Stimulated activated CD4-positive, alpha-beta T cell treated with anti-CD3 and anti-CD28 coated beads, Interleukin-4, amount 100 ng/mL, for 4 hours (primary cell): ENCODE measurements at regions not wholly inside any gene's neighbourhood (a gene's known extent, or its start where the extent isn't known, plus 50 kb on each side); places are given as distances from the start of the nearest gene placed in this dataset.
A peak's percentile ranks its signal among the peaks of the same experiment; 100 is the strongest.
"Not testable (repeated sequence)": the region's sequence is repeated elsewhere in the genome, so short reads cannot be mapped to it uniquely, and the experiment has no call there.

Experiments
- DNase-seq, 2 experiments: peaks; one replicate each; pipeline ENCODE4 v3.0.0-alpha.2; 2020

- no peak for DNase-seq
These were observed 77.9 kb upstream of the SLC66A3 start for GRCh38 chr2:11077411-11077810.

DNA sequence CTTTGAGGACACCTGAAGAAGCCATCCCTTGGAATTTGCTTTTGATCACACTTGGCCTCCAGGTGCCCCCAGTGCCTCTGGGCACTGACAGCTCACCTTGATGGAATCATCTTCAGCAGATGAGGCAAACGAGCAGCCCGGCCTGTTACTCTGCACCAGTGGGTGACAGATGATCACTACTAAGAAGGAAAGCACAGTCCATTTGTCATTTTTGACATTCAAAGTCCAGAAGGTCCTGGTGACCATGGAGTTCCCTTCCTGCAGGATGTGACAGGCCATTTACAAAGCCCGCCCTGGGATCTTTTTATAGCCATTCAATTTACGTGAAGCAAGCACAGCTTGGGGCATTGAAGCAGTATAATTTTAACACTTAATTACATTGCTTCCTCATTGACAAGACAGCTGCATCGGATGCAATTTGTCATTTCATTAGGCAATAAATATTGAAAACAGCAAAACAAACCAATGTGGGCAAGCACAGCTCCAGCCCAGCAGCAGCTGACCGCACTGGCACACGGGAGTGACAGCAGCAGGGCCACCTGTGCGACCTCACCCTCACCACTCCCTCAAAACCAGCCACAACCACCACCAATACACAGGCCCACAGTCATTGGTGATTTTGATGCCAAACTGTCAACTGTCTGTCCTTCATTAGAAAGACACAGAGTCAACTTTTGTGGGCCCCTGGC lies 76.0 kb upstream of the SLC66A3 start:
- no peak for DNase-seq

GRCh38 chr2:11080253-11081115 lies 74.8 kb upstream of the SLC66A3 start:
- no peak for DNase-seq

GRCh38 chr2:11082880-11083279 lies 72.4 kb upstream of the SLC66A3 start:
- DNase-seq, result no peak

- not testable (repeated sequence) for DNase-seq
These were observed 66.4 kb upstream of the SLC66A3 start for GRCh38 chr2:11088821-11089220.

DNA sequence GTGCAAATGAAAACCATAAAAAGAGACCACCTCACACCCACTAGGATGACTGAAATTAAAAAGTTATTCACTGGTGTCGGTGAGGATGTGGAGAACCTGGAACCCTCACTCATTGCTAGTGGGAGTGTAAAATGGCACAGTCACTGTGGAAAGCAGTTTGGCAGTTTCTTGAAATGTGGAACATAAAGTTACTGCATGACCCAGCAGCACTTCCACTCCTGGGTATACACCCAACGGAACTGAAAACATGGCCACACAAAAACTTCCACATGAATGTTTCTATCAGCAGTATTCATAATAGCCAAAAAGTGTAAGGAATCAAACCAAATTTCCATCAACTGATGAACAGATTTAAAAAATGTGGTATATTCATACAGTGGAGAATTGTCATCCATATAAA lies 65.1 kb upstream of the SLC66A3 start:
- no peak for DNase-seq

DNA sequence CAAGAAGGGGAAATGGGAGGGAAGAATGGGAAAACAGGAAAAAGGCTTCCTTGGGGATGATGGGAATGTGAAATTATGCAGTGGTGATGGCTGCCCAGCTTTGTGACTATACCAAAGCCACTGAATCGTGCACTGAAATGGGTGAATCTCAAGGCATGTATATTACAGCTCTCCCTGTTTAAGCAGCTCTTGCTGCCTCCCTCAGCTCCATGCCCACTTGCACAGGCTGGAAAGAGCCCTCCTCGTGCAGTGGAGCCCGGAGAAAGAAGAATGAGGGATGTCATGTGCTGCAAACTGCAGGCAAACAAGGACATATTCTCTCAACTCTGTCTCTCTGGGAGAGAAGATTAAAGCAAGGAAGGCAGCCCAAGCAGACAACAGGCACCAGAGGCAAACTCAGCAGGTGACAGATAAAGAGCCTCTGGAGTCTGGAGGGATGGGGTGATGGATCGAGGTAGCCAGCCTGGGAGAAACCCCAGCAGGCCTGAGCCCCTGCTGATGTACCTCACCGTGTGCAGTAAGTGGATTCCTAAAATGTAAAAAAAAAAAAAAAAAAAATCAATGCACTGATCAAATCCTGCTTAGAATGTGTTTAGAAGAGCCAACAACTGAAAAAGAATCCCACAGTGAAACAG lies 62.4 kb upstream of the SLC66A3 start:
- no peak for DNase-seq

DNA sequence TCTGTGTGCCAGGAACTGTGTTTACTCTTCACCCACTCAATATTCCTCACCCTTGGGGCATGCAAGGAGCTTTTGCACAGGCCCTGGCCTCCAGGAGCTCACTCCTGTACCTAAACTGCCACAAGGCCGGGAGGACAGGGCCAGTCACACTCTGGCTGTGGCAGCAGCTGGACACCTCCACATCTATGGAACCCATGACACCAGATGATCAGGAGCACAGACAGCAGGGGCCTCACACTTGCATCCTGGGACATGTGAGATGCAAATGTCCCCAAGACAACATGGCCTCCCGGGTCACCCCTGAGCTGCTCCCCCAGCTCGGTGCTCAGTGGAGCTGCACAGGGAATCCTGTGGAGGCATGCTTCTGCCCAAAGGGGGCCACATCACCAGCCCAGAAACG lies 61.8 kb upstream of the SLC66A3 start:
- no peak for DNase-seq

- DNase-seq, result no peak
These were observed 61.1 kb upstream of the SLC66A3 start for GRCh38 chr2:11094021-11094810.

GRCh38 chr2:11096591-11096990 lies 58.7 kb upstream of the SLC66A3 start:
- no peak for DNase-seq

GRCh38 chr2:11097038-11097720 lies 58.1 kb upstream of the SLC66A3 start:
- DNase-seq, result no peak

DNA sequence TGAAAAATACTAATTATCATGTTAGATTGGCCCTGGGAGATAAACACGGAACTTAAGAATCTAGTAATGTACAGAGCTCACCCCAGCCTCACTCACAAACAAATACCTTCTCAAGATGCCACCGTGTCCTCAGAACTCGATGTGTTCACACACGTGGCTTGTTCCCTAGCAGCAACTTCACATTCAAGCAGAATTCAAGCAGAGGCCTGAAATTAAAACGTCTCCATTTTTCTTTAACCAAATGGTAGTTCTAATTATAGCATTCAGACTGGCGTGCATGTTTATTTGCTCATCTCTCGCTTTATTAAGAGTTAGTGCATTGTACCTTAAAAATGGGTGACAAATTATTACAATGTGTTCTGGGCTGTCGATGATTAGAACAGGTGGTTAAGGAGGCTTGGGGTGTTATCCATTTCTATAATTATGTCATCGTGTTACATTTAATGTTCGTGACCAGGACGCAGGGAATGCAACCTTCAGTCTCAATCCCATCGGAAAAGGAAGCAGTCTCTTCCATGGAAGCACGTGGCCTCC lies 57.3 kb upstream of the SLC66A3 start:
- no peak for DNase-seq

GRCh38 chr2:11099122-11100065 lies 55.9 kb upstream of the SLC66A3 start:
- no peak for DNase-seq

GRCh38 chr2:11100130-11100529 lies 55.1 kb upstream of the SLC66A3 start:
- DNase-seq, result no peak

DNA sequence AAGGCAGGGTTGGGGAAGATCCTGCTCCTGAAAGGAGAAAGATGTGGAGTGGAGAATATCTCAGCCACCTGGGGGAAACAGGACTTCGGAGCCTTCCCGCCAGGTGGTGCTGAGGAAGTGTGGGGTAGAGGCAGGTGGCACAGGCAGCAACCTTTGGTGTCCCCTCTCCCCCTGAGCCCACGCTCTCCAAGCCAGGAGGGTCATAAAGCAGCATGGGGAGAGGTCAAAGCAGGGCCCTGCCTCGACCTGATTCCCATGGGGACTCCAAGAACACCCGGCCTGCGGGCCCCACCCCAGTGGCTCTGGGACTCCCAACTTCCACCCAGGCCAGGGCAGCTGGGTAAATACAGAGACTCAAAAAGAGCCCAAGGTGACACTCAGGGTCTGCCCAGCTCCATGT lies 54.3 kb upstream of the SLC66A3 start:
- no peak for DNase-seq

- no peak for DNase-seq
These were observed 53.8 kb upstream of the SLC66A3 start for GRCh38 chr2:11101430-11101829.

DNA sequence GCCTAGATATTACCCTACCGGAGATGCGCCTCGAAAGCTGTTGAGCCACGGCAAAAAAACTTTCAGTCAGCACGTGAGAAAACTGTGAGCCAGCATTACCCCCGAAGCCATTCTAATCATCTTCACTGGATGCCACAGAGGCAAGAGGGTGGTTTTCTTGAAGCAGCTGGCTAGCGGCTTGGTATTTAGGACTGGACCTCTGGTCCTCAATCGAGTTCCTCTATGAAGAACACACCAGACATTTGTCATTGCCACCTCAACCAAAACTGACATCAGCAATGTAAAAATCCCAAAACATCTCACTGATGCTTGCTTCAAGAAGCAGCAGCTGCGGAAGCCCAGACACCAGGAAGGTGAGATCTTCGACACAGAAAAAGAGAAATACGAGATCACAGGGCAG lies 52.8 kb upstream of the SLC66A3 start:
- no peak for DNase-seq

- DNase-seq, result no peak
These were observed 52.1 kb upstream of the SLC66A3 start for GRCh38 chr2:11102956-11103860.

DNA sequence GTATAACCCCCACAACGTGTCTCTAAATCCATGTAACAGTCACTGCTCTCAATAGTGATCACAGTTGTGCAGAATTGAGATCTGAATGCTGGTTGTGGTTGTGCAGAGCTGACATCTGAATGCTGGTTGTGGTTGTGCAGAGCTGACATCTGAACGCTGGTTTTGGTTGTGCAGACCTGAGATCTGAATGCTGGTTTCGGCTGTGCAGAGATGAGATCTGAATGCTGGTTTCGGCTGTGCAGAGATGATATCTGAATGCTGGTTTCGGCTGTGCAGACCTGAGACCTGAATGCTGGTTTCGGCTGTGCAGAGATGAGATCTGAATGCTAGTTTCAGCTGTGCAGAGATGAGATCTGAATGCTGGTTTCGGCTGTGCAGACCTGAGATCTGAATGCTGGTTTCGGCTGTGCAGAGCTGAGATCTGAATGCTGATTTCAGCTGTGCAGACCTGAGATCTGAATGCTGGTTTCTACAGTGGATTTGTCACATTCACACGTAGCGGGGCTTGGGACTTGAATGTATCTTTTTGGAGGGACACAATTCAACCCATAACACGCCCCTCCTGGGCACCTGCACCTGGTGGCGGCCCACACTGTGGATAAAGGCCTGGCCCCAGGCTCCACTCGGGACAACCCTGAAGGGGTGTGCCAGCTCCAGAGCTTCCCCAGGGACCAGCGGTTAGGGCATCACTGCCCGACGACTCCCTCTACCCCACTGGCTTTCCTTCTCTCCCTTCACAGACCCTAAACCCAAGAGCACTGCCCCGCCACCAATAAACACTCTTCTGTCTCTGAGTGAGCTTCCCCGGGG lies 51.1 kb upstream of the SLC66A3 start:
- DNase-seq, result peak in 1 of 2 experiments; percentile 37
